ENCODE measurements at regions not wholly inside any gene's neighbourhood (a gene's known extent, or its start where the extent isn't known, plus 50 kb on each side); places are given as distances from the start of the nearest gene placed in this dataset.

GRCh38 chr1:219076326-219076937, 97.2 kb upstream of the LYPLAL1 start:
- no peak for TF ChIP-seq CTCF (IDR thresholded peaks at IDR 0.05 in 8 of 11, conservative IDR thresholded peaks at IDR 0.05 in 3 of 11)
- no peak for TF ChIP-seq POLR2AphosphoS5 (IDR thresholded peaks at IDR 0.05)
- TF ChIP-seq POLR2A (IDR thresholded peaks at IDR 0.05) = no peak
